HepG2 (cell line): ENCODE measurements at regions not wholly inside any gene's neighbourhood (a gene's known extent, or its start where the extent isn't known, plus 50 kb on each side); places are given as distances from the start of the nearest gene placed in this dataset.

Experiments
- ATAC-seq: fragments of 200-7000 bp; cut with Tn5 transposase; 3 replicates; pipeline ENCODE4 v1.9.1; 2020; ENCODE audit warnings: mild to moderate bottlenecking, moderate library complexity
- BruUV-seq: library from RNA; stranded (reverse); fragments of 400-500 nt; replicated peaks from 2 replicates; lab custom pipeline; 2021; lab: Mats Ljungman, UMichigan
- CTCF ChIA-PET: fragments of 300-600 bp; formaldehyde crosslinking; extraction: SDS; loops from one replicate; lab custom pipeline; 2021; ENCODE audit warnings: low total read pairs, inconsistent platforms, low intra/inter-chr PET ratio; lab: Yijun Ruan, JAX
- POLR2A ChIA-PET: fragments of 350-600 bp; sonication (Branson Sonifier 250); formaldehyde crosslinking; loops from one replicate; lab custom pipeline; 2020; ENCODE audit warnings: antibody characterized with exemption, inconsistent platforms; lab: Yijun Ruan, JAX
- DNase-seq: peaks from one replicate; pipeline ENCODE4 v3.0.0-alpha.2; 2015; ENCODE audit warnings: low spot score
- FAIRE-seq: peaks from 3 replicates; lab custom pipeline; 2011; peaks lifted over from hg19 to GRCh38; lab: Jason Lieb, UNC
- H2AFZ ChIP-seq: one replicate; pipeline ENCODE4 v1.6.1; 2011; ENCODE audit warnings: low read length, inconsistent platforms
- H3K27ac ChIP-seq: fragments of 300-600 bp; 3 replicates; pipeline ENCODE4 v1.8.0; 2011; ENCODE audit warnings: mixed run types, mild to moderate bottlenecking, mixed read lengths, low read length, inconsistent platforms; ENCODE audit not compliant: insufficient read depth; ENCODE audit errors: extremely low read length
- H3K27me3 ChIP-seq, 2 experiments: fragments of 200-600 bp in 1 of 2; 2 replicates in 1 of 2; 3 replicates in 1 of 2; pipeline versions ENCODE4 v1.6.0 to v1.8.0; 2011; ENCODE audit warnings: low read length in 2 of 2, mild to moderate bottlenecking in 2 of 2, moderate library complexity in 2 of 2, inconsistent platforms in 1 of 2; ENCODE audit not compliant: insufficient read depth in 2 of 2, control insufficient read depth in 1 of 2
- H3K36me3 ChIP-seq, 2 experiments: fragments of 200-600 bp in 1 of 2; replicated peaks in 1 of 2; 2 replicates in 1 of 2; 3 replicates in 1 of 2; pipeline versions ENCODE4 v1.5.1 to v1.8.0; 2011; ENCODE audit warnings: low read length in 2 of 2, inconsistent platforms in 1 of 2; ENCODE audit not compliant: insufficient read depth in 2 of 2, control insufficient read depth in 1 of 2
- H3K4me1 ChIP-seq: 2 replicates; pipeline ENCODE4 v1.5.1; 2012; ENCODE audit warnings: low read length, inconsistent platforms; ENCODE audit not compliant: insufficient read depth
- H3K4me2 ChIP-seq: 2 replicates; pipeline ENCODE4 v1.6.0; 2011; ENCODE audit warnings: low read depth, low read length, inconsistent platforms
- H3K4me3 ChIP-seq, 3 experiments: fragments of 200-600 bp in 1 of 3; sonication (generic), shearing (Covaris generic) in 1 of 3; replicated peaks in 1 of 3; 2 replicates each; pipeline ENCODE4 v1.5.1; 2011 to 2016; ENCODE audit warnings: low read length in 3 of 3, inconsistent platforms in 2 of 3, low read depth in 2 of 3, mild to moderate bottlenecking in 2 of 3, control low read depth in 1 of 3, mixed read lengths in 1 of 3; ENCODE audit not compliant: insufficient read depth in 1 of 3
- H3K79me2 ChIP-seq: one replicate; pipeline ENCODE4 v1.6.1; 2011; ENCODE audit warnings: low read length, inconsistent platforms; ENCODE audit not compliant: insufficient read depth
- H3K9ac ChIP-seq: 2 replicates; pipeline ENCODE4 v1.6.0; 2011; ENCODE audit warnings: mild to moderate bottlenecking, low read depth, low read length, inconsistent platforms; ENCODE audit not compliant: insufficient read depth
- H3K9me3 ChIP-seq: 2 replicates; pipeline ENCODE4 v1.5.1; 2012; ENCODE audit warnings: mild to moderate bottlenecking, low read length
- H4K20me1 ChIP-seq: 2 replicates; pipeline ENCODE4 v1.6.0; 2011; ENCODE audit warnings: inconsistent platforms, mild to moderate bottlenecking, low read length, moderate library complexity; ENCODE audit not compliant: insufficient read depth
- CEBPB ChIP-seq: IDR thresholded peaks from 2 replicates; pipeline ENCODE4 v1.6.1; 2011; ENCODE audit warnings: low read depth, low read length, improper control_type of control experiment, borderline replicate concordance
- HDAC2 ChIP-seq: sonication (generic); formaldehyde crosslinking; IDR thresholded peaks from 2 replicates; pipeline ENCODE4 v1.4.0; 2020; ENCODE audit warnings: missing genetic modification reagents
- KDM2A ChIP-seq: sonication (generic); formaldehyde crosslinking; IDR thresholded peaks from 2 replicates; pipeline ENCODE4 v1.4.0; 2020; ENCODE audit warnings: low read depth, missing genetic modification reagents, borderline replicate concordance
- PCBP2 ChIP-seq: fragments of 200-400 bp; formaldehyde crosslinking; optimal IDR thresholded peaks from 2 replicates; pipeline ENCODE3; 2018; ENCODE audit warnings: low read length, low read depth; ENCODE audit not compliant: poor library complexity, severe bottlenecking
- ZBTB46 ChIP-seq: sonication (generic); formaldehyde crosslinking; IDR thresholded peaks from 2 replicates; pipeline ENCODE4 v1.4.0; 2020; ENCODE audit warnings: mild to moderate bottlenecking, missing genetic modification reagents, borderline replicate concordance
- ZBTB49 ChIP-seq: sonication (generic); formaldehyde crosslinking; IDR thresholded peaks from 2 replicates; pipeline ENCODE4 v1.4.0; 2020; ENCODE audit warnings: missing genetic modification reagents, borderline replicate concordance
- ZNF143 ChIP-seq: sonication (generic); formaldehyde crosslinking; IDR thresholded peaks from 2 replicates; pipeline ENCODE4 v1.4.0; 2020; ENCODE audit warnings: missing genetic modification reagents
- ZNF292 ChIP-seq: sonication (generic); formaldehyde crosslinking; IDR thresholded peaks from 2 replicates; pipeline ENCODE4 v1.8.1; 2022; ENCODE audit warnings: mild to moderate bottlenecking, low read depth, missing genetic modification reagents, borderline replicate concordance
- ZNF550 ChIP-seq: sonication (generic); formaldehyde crosslinking; IDR thresholded peaks from 2 replicates; pipeline ENCODE4 v1.4.0; 2020; ENCODE audit warnings: mild to moderate bottlenecking, missing genetic modification reagents, borderline replicate concordance
- ZSCAN20 ChIP-seq: sonication (generic); formaldehyde crosslinking; IDR thresholded peaks from 2 replicates; pipeline ENCODE4 v1.4.0; 2020; ENCODE audit warnings: missing genetic modification reagents, mild to moderate bottlenecking, borderline replicate concordance
- WGBS: methylation state at CpG from one replicate; pipeline ENCODE4 v1.1.6; 2017; ENCODE audit warnings: low lambda C conversion rate; 5-methylcytosine and 5-hydroxymethylcytosine counted together
- in situ Hi-C: cut with HindIII; loops from 2 replicates; pipeline ENCODE4 v1.10.0; 2017; ENCODE audit warnings: low pct_unique_long_range_greater_than_20kb; ENCODE audit not compliant: extremely low pct_ligation_motif_present
- intact Hi-C: fragments of 100-400 bp; cut with micrococcal nuclease; formaldehyde crosslinking; loops from one replicate; pipeline ENCODE4 v1.10.0; 2022; ENCODE audit not compliant: unreplicated experiment
- TF ChIP-seq, protein P1 (sequence below): IDR thresholded peaks from 2 replicates; pipeline ENCODE4 v1.6.1; 2016; ENCODE audit warnings: missing biosample characterization, missing genetic modification reagents, low read depth
- TF ChIP-seq, protein P2 (sequence below): sonication (generic); formaldehyde crosslinking; IDR thresholded peaks from 2 replicates; pipeline ENCODE4 v1.8.1; 2023; ENCODE audit warnings: missing genetic modification reagents, inconsistent platforms, borderline replicate concordance

DNA sequence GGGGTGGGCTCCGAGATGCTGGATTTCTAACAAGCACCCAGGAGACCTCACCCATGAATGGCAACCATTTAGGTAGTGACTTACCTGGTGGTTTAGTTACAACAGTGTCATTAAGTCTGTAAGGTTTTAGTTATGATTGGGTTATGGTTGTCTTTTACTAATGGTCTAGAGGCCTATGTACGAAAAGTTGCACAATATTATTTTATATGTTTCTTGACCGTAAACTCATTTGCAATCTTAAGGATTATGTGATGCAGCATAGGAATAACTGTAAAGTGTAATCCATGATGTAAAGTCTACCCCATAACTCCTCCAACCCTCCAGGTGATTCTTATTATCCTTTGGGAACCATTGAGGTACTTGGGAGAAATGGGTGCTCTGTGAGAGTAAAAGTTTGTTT, 155.4 kb upstream of the ZEB2 start:
- Histone ChIP-seq H3K4me3 (no peak overlapping the region), H3K27me3 (no peaks in the 10 kb centered on the region), H3K79me2 (no peaks in the 10 kb centered on the region), H3K4me2 (no peak overlapping the region), H3K9ac (no peak overlapping the region), H3K27ac (no peak overlapping the region), H2AFZ (no peak overlapping the region), H3K36me3 (no peaks in the 10 kb centered on the region), H3K4me1 (no peaks in the 10 kb centered on the region), H4K20me1 (no peaks in the 10 kb centered on the region), H3K9me3 (no peaks in the 10 kb centered on the region)
- ATAC-seq (no peak), DNase-seq (no peak), FAIRE-seq (no peak)
- CTCF ChIA-PET, result no interaction called here
- no TSS peak for BruUV-seq
- peak; percentile 50; the same call in 1 of the 2 replicates for TF ChIP-seq CEBPB
- no peak for TF ChIP-seq ZBTB46 (CRISPR knock-in tag)
- in situ Hi-C loops, result no loop called here
- POLR2A ChIA-PET, result no interaction called here
- WGBS, result 27% methylated on average over 3 of the region's 3 CpGs
- intact Hi-C loops, result no loop called here

- no TSS peak for BruUV-seq
- in situ Hi-C loops (no loop called here), intact Hi-C loops (no loop called here)
- DNase-seq (no peak), FAIRE-seq (no peak), ATAC-seq (no peak)
- Histone ChIP-seq H3K9me3 (no peaks in the 10 kb centered on the region), H3K9ac (no peak overlapping the region), H3K36me3 (no peaks in the 10 kb centered on the region), H3K79me2 (no peaks in the 10 kb centered on the region), H3K4me3 (no peak overlapping the region), H3K27ac (no peak overlapping the region), H3K4me1 (no peaks in the 10 kb centered on the region), H3K4me2 (no peak overlapping the region), H4K20me1 (no peaks in the 10 kb centered on the region), H2AFZ (no peak overlapping the region), H3K27me3 (no peaks in the 10 kb centered on the region)
- ChIA-PET CTCF (no interaction called here), POLR2A (no interaction called here)
- TF ChIP-seq ZNF550 (CRISPR knock-in tag), result no peak
- TF ChIP-seq ZSCAN20 (CRISPR knock-in tag), result no peak
- no peak for TF ChIP-seq PCBP2
- no peak for TF ChIP-seq HDAC2
- TF ChIP-seq, protein P1, sequence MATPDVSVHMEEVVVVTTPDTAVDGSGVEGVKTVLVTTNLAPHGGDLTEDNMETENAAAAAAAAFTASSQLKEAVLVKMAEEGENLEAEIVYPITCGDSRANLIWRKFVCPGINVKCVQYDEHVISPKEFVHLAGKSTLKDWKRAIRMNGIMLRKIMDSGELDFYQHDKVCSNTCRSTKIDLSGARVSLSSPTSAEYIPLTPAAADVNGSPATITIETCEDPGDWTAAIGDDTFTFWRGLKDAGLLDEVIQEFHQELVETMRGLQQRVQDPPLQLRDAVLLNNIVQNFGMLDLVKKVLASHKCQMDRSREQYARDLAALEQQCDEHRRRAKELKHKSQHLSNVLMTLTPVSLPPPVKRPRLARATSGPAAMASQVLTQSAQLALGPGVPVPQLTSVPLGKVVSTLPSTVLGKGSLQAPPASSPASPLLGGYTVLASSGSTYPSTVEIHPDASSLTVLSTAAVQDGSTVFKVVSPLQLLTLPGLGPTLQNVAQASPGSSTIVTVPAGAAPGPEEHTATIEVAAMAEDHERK (CRISPR knock-in tag), result no peak
- TF ChIP-seq, protein P2, sequence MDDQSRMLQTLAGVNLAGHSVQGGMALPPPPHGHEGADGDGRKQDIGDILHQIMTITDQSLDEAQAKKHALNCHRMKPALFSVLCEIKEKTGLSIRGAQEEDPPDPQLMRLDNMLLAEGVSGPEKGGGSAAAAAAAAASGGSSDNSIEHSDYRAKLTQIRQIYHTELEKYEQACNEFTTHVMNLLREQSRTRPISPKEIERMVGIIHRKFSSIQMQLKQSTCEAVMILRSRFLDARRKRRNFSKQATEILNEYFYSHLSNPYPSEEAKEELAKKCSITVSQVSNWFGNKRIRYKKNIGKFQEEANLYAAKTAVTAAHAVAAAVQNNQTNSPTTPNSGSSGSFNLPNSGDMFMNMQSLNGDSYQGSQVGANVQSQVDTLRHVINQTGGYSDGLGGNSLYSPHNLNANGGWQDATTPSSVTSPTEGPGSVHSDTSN, result no peak
- TF ChIP-seq ZNF143 (CRISPR knock-in tag), result no peak
- no peak for TF ChIP-seq KDM2A (CRISPR knock-in tag)
- no peak for TF ChIP-seq ZBTB49 (CRISPR knock-in tag)
- TF ChIP-seq ZNF292, result no peak
Observed at GRCh38 chr2:144674071-144674470, 154.2 kb upstream of the ZEB2 start.
